ENCODE measurements at regions not wholly inside any gene's neighbourhood (a gene's known extent, or its start where the extent isn't known, plus 50 kb on each side); places are given as distances from the start of the nearest gene placed in this dataset.

- no peak overlapping the region for H3K27ac ChIP-seq (ENCODE audit: insufficient read depth, low read length)
- no peak overlapping the region for H4K8ac ChIP-seq (ENCODE audit: low read depth in 2 of 2, low read length in 2 of 2)
- peaks cover 2% of the 10 kb centered on the region; the same call in 1 of the 2 replicates for H3K9me3 ChIP-seq (ENCODE audit: control insufficient read depth, insufficient read depth, low read length)
- DNase-seq (no peak), ATAC-seq (ENCODE audit: low read depth) (no peak)
- no peak overlapping the region for H3K4ac ChIP-seq (ENCODE audit: low read depth, low read length)
- H3K4me2 ChIP-seq (ENCODE audit: low read depth, low read length): no peak overlapping the region
- no peak overlapping the region for H2BK15ac ChIP-seq (ENCODE audit: low read depth, low read length)
- intact Hi-C loops (cut with micrococcal nuclease) (no loop called here), dilution Hi-C loops (cut with HindIII; ENCODE audit: low sequenced_read_pairs, unreplicated experiment) (no loop called here), in situ Hi-C loops (cut with MboI; ENCODE audit: low sequenced_read_pairs) (loop anchor here (25.0 kb wide), 1 partner anchor 1314 kb away; no protein-coding TSS in a partner anchor)
- H3K23ac ChIP-seq (ENCODE audit: low read depth, low read length): no peak overlapping the region
- no peak overlapping the region for H2AK9ac ChIP-seq (replicated peaks; ENCODE audit: low read depth, low read length, poor library complexity)
- no peaks in the 10 kb centered on the region for H3K9me1 ChIP-seq (ENCODE audit: insufficient read depth, low read length)
- H3K4me3 ChIP-seq (ENCODE audit: insufficient read depth, low read depth, low read length): no peak overlapping the region
- no peak overlapping the region for H3K18ac ChIP-seq (ENCODE audit: low read depth, low read length)
- TF ChIP-seq, protein P1, sequence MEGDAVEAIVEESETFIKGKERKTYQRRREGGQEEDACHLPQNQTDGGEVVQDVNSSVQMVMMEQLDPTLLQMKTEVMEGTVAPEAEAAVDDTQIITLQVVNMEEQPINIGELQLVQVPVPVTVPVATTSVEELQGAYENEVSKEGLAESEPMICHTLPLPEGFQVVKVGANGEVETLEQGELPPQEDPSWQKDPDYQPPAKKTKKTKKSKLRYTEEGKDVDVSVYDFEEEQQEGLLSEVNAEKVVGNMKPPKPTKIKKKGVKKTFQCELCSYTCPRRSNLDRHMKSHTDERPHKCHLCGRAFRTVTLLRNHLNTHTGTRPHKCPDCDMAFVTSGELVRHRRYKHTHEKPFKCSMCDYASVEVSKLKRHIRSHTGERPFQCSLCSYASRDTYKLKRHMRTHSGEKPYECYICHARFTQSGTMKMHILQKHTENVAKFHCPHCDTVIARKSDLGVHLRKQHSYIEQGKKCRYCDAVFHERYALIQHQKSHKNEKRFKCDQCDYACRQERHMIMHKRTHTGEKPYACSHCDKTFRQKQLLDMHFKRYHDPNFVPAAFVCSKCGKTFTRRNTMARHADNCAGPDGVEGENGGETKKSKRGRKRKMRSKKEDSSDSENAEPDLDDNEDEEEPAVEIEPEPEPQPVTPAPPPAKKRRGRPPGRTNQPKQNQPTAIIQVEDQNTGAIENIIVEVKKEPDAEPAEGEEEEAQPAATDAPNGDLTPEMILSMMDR (conservative IDR thresholded peaks at IDR 0.05; ENCODE audit: low read depth, low read length): no peak
- no peak for TF ChIP-seq POLR2A (IDR thresholded peaks at IDR 0.05; ENCODE audit: low read depth, low read length)
- no peak for TF ChIP-seq FOS (IDR thresholded peaks at IDR 0.05; ENCODE audit: low read depth, low read length)
- TF ChIP-seq CEBPB (IDR thresholded peaks at IDR 0.05; ENCODE audit: low read depth, low read length): no peak
- TF ChIP-seq, protein P2, sequence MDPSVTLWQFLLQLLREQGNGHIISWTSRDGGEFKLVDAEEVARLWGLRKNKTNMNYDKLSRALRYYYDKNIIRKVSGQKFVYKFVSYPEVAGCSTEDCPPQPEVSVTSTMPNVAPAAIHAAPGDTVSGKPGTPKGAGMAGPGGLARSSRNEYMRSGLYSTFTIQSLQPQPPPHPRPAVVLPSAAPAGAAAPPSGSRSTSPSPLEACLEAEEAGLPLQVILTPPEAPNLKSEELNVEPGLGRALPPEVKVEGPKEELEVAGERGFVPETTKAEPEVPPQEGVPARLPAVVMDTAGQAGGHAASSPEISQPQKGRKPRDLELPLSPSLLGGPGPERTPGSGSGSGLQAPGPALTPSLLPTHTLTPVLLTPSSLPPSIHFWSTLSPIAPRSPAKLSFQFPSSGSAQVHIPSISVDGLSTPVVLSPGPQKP (IDR thresholded peaks at IDR 0.05; ENCODE audit: borderline replicate concordance, low read depth, low read length): no peak
- TF ChIP-seq MXI1 (IDR thresholded peaks at IDR 0.05; ENCODE audit: borderline replicate concordance, low read depth, low read length): no peak
- TF ChIP-seq MAFK (IDR thresholded peaks at IDR 0.05; ENCODE audit: low read depth, low read length): no peak
- no peak for TF ChIP-seq MAZ (IDR thresholded peaks at IDR 0.05; ENCODE audit: borderline replicate concordance, low read depth, low read length)
- no peak for TF ChIP-seq CHD1 (IDR thresholded peaks at IDR 0.05; ENCODE audit: low read depth, low read length)
- TF ChIP-seq RFX5 (IDR thresholded peaks at IDR 0.05; ENCODE audit: low read depth, low read length): no peak
- TF ChIP-seq RCOR1 (IDR thresholded peaks at IDR 0.05; ENCODE audit: insufficient replicate concordance, low read length): no peak
- no peak for TF ChIP-seq RAD21 (IDR thresholded peaks at IDR 0.05; ENCODE audit: low read length)
- TF ChIP-seq, protein P3, sequence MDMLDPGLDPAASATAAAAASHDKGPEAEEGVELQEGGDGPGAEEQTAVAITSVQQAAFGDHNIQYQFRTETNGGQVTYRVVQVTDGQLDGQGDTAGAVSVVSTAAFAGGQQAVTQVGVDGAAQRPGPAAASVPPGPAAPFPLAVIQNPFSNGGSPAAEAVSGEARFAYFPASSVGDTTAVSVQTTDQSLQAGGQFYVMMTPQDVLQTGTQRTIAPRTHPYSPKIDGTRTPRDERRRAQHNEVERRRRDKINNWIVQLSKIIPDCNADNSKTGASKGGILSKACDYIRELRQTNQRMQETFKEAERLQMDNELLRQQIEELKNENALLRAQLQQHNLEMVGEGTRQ (IDR thresholded peaks at IDR 0.05; ENCODE audit: low read depth, low read length): no peak
- no peak overlapping the region for H2BK5ac ChIP-seq (ENCODE audit: low read depth, low read length, poor library complexity, severe bottlenecking)
- no peaks in the 10 kb centered on the region for H3K4me1 ChIP-seq (ENCODE audit: control insufficient read depth, insufficient read depth, low read length)
- no peak overlapping the region for H3K14ac ChIP-seq (replicated peaks; ENCODE audit: low read depth, low read length)
- no peak overlapping the region for H4K5ac ChIP-seq (ENCODE audit: low read depth, low read length)
- WGBS, 2 experiments (ENCODE audit: extremely low coverage in 2 of 2, insufficient read length in 1 of 2): no CpG with 5 or more reads among the region's 5 CpGs
- H3K79me1 ChIP-seq (ENCODE audit: low read depth in 1 of 2, low read length in 2 of 2): no peaks in the 10 kb centered on the region
- ChIA-PET CTCF (no interaction called here), POLR2A (ENCODE audit: unreplicated experiment) (no interaction called here)
- H3K56ac ChIP-seq (ENCODE audit: extremely low read depth, insufficient read depth, low read length): no peak overlapping the region
- BruUV-seq (replicated peaks): no TSS peak
- H2AFZ ChIP-seq (replicated peaks; ENCODE audit: low read length, poor library complexity): no peak overlapping the region
- no peak overlapping the region for H2BK120ac ChIP-seq (ENCODE audit: low read depth, low read length)
- H4K20me1 ChIP-seq (ENCODE audit: insufficient read depth, low read length): no peaks in the 10 kb centered on the region
- no peak overlapping the region for H2AK5ac ChIP-seq (ENCODE audit: low read depth, low read length)
- H3K9ac ChIP-seq (ENCODE audit: low read depth, low read length): no peak overlapping the region
- H3K27me3 ChIP-seq (ENCODE audit: control insufficient read depth, insufficient read depth, low read length): no peaks in the 10 kb centered on the region
- H3K36me3 ChIP-seq (ENCODE audit: control insufficient read depth, insufficient read depth, low read length): no peaks in the 10 kb centered on the region
- H2BK20ac ChIP-seq (ENCODE audit: low read depth, low read length): no peak overlapping the region
- H4K91ac ChIP-seq (ENCODE audit: insufficient read depth, low read depth, low read length): no peak overlapping the region
Measured at GRCh38 chr15:94100863-94101262, 130.5 kb upstream of the MCTP2 start.
